ENCODE measurements at regions not wholly inside any gene's neighbourhood (a gene's known extent, or its start where the extent isn't known, plus 50 kb on each side); places are given as distances from the start of the nearest gene placed in this dataset.

GRCh38 chr4:13133700-13134099 lies 350.4 kb downstream of the RAB28 start:
- WGBS, result 91% methylated on average over 3 of the region's 4 CpGs

GRCh38 chr4:13130848-13131247 lies 353.3 kb downstream of the RAB28 start:
- TF ChIP-seq EP300 (IDR thresholded peaks at IDR 0.05), result no peak
- TF ChIP-seq POLR2AphosphoS5 (IDR thresholded peaks at IDR 0.05), result no peak
- TF ChIP-seq POLR2A (IDR thresholded peaks at IDR 0.05), result no peak
- no peak for TF ChIP-seq CTCF (IDR thresholded peaks at IDR 0.05)
- H3K4me1 ChIP-seq, result no peaks in the 10 kb centered on the region
- H3K4me3 ChIP-seq, result no peak overlapping the region
- H3K9me3 ChIP-seq, result no peaks in the 10 kb centered on the region
- H3K27ac ChIP-seq, result no peak overlapping the region
- H3K27me3 ChIP-seq, result no peaks in the 10 kb centered on the region
- DNase-seq (ENCODE audit: low spot score in 2 of 2), result no peak
- H3K36me3 ChIP-seq, result no peaks in the 10 kb centered on the region
- 52% methylated on average over 3 of the region's 3 CpGs for WGBS

More at GRCh38 chr4:13133700-13134099, 350.4 kb downstream of the RAB28 start:
- Histone ChIP-seq H3K27ac (no peak overlapping the region), H3K4me1 (no peaks in the 10 kb centered on the region), H3K9me3 (no peaks in the 10 kb centered on the region), H3K36me3 (no peaks in the 10 kb centered on the region), H3K4me3 (no peak overlapping the region), H3K27me3 (no peaks in the 10 kb centered on the region)
- no peak for DNase-seq (ENCODE audit: low spot score in 2 of 2)
- TF ChIP-seq EP300 (IDR thresholded peaks at IDR 0.05) (no peak), CTCF (IDR thresholded peaks at IDR 0.05) (no peak)

GRCh38 chr4:13129095-13129494 lies 355.0 kb downstream of the RAB28 start:
- H3K36me3 ChIP-seq, result no peaks in the 10 kb centered on the region
- no peaks in the 10 kb centered on the region for H3K9me3 ChIP-seq
- H3K4me1 ChIP-seq, result no peaks in the 10 kb centered on the region
- no peaks in the 10 kb centered on the region for H3K27me3 ChIP-seq
- 83% methylated on average over 5 of the region's 5 CpGs for WGBS
- no peak for DNase-seq (ENCODE audit: low spot score in 2 of 2)
- TF ChIP-seq CTCF (IDR thresholded peaks at IDR 0.05) (no peak), EP300 (IDR thresholded peaks at IDR 0.05) (no peak), POLR2A (IDR thresholded peaks at IDR 0.05) (no peak), POLR2AphosphoS5 (IDR thresholded peaks at IDR 0.05) (no peak)
- no peak overlapping the region for H3K27ac ChIP-seq
- H3K4me3 ChIP-seq, result no peak overlapping the region

- Histone ChIP-seq H3K27ac (no peak overlapping the region), H3K9me3 (no peaks in the 10 kb centered on the region), H3K4me1 (no peaks in the 10 kb centered on the region), H3K36me3 (no peaks in the 10 kb centered on the region), H3K27me3 (no peaks in the 10 kb centered on the region), H3K4me3 (no peak overlapping the region)
- WGBS, result 49% methylated on average over 7 of the region's 7 CpGs
- no peak for TF ChIP-seq CTCF (IDR thresholded peaks at IDR 0.05)
- TF ChIP-seq EP300 (IDR thresholded peaks at IDR 0.05), result no peak
- TF ChIP-seq POLR2A (IDR thresholded peaks at IDR 0.05), result no peak
- TF ChIP-seq POLR2AphosphoS5 (IDR thresholded peaks at IDR 0.05), result no peak
- no peak for DNase-seq (ENCODE audit: low spot score in 2 of 2)
Measured at GRCh38 chr4:13126976-13127910, 356.9 kb downstream of the RAB28 start.

GRCh38 chr4:13118633-13119032 lies 365.5 kb downstream of the RAB28 start:
- no peak for DNase-seq (ENCODE audit: low spot score in 2 of 2)
- Histone ChIP-seq H3K9me3 (no peaks in the 10 kb centered on the region), H3K4me1 (no peaks in the 10 kb centered on the region), H3K36me3 (no peaks in the 10 kb centered on the region), H3K27ac (no peak overlapping the region), H3K27me3 (no peaks in the 10 kb centered on the region), H3K4me3 (no peak overlapping the region)
- no peak for TF ChIP-seq POLR2AphosphoS5 (IDR thresholded peaks at IDR 0.05)
- TF ChIP-seq POLR2A (IDR thresholded peaks at IDR 0.05), result no peak
- no peak for TF ChIP-seq CTCF (IDR thresholded peaks at IDR 0.05)
- no peak for TF ChIP-seq EP300 (IDR thresholded peaks at IDR 0.05)
- 66% methylated on average over 2 of the region's 2 CpGs for WGBS
